GM19372 (cell line): ENCODE measurements at regions not wholly inside any gene's neighbourhood (a gene's known extent, or its start where the extent isn't known, plus 50 kb on each side); places are given as distances from the start of the nearest gene placed in this dataset.
A peak's percentile ranks its signal among the peaks of the same experiment; 100 is the strongest.

ENCODE experiments used
- ATAC-seq: cut with Tn5 transposase; IDR thresholded peaks from one replicate; pipeline ENCODE4 v1.9.1; 2021; ENCODE audit warnings: mild to moderate bottlenecking, low read depth, moderate library complexity; ENCODE audit not compliant: unreplicated experiment

DNA sequence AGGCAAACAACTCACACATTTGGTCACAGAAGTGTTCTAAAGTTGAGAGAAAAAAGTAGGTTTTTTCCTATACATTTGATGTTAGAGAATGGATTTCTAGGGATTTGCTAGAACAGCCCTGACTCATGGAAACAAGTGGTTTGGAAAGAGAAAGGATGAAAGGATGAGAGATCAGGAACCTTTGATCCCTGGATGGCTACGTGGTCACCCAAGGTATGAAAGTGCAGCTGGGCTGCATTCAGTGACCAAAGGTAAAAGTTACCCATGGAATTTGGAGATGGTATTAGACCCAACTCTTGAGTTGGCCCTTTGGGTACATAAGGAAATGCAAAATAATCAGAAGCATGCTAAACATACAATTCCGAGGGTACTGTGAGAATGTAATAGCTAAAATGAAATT lies 61.3 kb upstream of the SPIN1 start:
- ATAC-seq, result no peak

GRCh38 chr9:88326015-88326414 lies 62.2 kb upstream of the SPIN1 start:
- no peak for ATAC-seq

DNA sequence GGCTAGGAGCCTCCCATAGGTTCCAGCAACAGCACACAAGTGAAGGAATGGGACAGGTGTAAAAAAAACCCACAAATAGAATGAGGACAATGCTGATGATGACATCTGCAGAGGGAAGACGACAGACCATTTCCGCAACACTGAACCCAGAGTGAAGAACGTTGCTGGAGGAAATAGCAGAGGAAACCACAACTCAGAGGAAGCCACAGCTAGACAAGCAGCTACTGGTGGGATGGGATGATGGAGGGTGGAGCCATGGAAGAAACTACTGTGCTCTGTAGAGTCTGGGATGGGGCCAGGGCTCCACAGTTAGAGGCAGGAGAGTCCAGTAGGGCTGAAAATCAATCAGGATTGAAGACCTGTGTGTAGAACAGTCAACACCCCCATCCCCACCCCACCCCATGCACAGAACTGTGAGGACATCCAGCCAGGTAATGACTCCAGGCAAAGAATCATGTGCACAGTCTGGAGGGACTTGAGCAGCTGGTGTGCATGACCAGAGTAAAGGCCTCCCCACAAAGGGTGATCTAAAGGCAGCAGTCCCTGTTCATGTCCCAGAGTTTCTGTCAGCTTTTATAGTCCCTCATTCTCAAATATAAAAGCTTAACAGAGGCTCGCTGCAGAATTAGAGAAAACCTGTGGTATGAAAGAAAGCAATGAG lies 65.2 kb upstream of the SPIN1 start:
- no peak for ATAC-seq

DNA sequence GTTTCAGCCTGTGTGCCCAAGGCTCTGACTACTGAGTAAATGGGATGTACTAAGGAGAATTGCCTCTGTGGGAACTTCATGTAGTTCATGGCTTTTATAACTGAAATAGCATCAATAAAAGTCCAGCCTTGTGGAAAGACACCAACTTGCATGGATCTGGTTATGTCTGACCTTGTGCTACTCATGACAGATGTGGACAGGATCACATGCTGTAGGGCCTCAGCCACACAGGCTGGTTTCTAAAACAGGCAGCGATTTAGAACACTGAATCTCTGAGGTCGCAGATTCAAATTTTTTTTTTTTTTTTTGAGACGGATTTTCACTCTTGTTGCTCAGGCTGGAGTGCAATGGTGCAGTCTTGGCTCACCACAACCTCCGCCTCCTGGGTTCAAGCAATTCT lies 66.5 kb upstream of the SPIN1 start:
- no peak for ATAC-seq

DNA sequence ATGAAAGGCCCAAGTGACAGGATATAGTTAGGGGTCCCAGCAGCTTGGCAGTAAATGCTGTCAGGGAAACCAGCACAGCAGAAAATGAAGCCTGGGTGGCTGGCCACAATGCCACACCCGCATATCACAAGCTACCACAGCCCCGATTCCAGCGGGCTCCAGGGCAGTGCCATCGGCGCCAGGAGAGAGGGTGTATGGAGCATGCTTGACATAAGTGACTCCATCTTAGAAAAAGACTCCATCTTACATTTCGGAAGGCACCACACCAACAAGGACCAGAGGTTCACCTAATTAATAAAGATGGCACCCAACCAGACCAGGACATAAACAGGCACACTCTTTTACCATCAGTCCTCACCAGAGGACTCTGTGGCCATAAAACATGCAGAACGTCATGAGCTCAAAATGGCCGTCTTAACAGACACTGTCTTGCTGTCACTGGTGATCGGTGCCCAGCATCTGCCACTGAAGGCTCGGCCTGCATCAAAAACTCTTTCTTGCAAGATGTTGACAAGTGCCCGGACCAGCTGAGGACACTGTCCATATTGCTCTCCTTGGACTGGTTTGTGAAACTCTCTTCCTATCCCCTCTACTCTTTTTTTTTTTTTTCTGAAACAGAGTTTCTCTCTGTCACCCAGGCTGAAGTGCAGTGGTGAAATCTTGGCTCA lies 67.4 kb upstream of the SPIN1 start:
- ATAC-seq, result no peak

- no peak for ATAC-seq
Observed at GRCh38 chr9:88319936-88320747, 68.1 kb upstream of the SPIN1 start.

DNA sequence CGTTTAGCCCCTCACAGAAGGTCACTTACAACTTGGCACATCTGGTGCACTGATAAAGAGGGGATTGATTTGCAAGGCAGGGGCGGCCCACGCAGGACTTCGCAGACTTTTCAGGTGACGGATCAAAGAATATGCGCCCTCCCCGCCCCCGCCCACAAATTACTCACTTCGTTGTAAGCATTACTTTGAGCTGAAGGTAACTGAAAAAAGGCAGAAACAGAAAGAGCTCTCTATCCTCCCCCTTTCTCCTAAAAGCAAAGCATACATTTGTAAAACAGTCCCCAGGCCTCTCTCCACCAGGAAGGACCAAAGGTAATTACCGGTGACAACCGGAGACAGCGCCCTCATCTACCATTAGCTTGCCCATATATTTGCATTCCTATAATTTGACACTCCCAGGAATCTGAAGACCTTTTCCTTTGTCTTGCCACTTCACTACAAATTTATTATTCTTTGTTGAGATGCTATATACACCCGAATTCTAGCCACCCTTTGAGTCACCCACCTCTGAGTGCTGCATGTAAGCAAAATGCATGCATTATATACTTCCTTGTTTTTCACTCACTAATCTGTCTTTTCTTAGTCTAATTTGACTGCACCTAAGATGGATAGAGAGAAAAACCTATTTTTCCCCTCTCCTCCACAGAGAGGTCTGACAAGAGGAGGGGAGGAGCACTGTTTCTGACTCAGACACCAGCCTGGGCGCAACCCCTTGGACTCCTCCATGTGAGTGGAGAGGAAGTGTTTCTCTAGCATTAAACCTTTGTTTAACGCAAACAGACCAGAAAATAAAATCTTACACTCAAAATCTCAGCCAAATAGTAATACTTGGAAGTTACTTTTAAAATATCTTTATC lies 74.7 kb upstream of the SPIN1 start:
- no peak for ATAC-seq

DNA sequence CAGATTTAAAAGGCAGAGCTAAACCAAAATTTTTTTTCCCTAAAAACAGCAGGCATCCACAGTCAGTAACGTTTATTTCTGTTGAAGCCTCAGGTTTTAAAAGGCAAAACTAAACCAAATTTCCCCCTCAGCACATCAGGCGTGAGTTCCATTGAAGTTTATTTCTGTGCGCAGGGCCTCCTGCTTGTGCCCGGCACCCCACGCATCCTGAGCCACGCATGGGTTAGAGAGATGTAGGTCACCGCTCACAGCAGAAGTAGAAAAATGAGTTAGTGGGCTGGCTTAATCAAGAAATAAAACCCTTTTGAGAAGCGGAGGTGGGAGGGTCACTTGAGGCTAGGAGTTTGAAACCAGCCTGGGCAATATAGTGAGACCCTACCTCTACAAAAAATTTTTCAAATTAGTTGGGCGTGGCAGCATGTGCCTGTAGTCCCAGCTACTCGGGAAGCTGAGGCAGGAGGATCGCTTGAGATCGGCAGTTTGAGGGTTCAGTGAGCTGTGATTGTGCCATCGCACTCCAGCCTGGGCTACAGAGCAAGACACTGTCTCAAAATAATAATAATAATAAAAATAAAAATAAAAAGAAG lies 75.6 kb upstream of the SPIN1 start:
- no peak for ATAC-seq

DNA sequence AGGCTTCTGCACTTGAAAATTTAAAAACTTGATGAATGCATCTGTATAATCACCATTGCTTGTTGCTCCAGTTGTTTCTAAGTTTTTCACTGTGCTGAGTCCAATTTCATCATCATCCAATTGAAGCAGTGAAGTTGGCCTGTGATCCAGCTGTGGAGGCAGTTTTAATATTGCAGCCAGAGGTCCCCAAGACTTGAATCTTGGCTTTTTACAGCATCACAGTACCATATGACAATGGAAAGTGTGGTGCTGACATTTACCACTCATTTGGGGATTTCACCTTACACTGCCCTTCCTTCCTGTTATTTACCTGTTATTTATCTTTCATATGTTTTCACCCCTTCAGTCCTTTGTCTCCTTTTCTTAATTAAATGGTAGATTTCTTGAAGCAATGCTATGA lies 76.2 kb upstream of the SPIN1 start:
- no peak for ATAC-seq

GRCh38 chr9:88310310-88310980 lies 77.8 kb upstream of the SPIN1 start:
- no peak for ATAC-seq

DNA sequence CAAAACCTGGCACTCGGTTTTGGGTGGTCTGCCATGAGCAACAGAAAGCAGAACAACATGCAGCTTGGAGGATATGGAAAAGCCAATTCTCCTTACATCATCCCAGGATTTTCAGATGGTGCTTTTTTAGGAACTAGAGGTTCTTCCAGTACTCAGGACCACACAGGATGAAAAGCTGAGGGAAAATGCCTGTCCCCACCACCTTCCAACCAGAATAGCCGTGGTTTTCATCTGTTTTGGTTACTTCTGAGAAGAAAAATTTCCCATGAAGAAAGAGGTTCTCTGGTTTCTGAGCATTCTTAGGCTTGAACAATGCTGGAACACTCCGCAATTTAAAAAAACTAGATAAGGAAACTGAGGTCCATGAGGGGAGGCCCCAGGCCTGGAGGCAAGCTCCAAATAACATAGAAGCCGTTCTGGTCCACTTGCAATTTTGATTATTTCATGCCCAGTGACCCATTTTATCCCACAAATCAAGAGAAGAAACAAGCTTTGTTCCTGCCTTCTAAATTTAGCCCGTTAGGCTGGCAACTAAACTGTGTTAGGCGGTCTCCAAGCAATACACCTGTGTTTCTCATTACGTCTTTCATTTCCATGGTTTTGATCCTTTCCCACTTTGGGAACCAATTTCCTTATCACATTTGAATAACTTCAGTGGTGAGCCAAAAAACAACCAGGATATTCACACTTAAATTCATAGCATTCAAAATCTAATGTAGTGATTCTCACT lies 79.2 kb upstream of the SPIN1 start:
- no peak for ATAC-seq

GRCh38 chr9:88307136-88307535 lies 81.1 kb upstream of the SPIN1 start:
- no peak for ATAC-seq

DNA sequence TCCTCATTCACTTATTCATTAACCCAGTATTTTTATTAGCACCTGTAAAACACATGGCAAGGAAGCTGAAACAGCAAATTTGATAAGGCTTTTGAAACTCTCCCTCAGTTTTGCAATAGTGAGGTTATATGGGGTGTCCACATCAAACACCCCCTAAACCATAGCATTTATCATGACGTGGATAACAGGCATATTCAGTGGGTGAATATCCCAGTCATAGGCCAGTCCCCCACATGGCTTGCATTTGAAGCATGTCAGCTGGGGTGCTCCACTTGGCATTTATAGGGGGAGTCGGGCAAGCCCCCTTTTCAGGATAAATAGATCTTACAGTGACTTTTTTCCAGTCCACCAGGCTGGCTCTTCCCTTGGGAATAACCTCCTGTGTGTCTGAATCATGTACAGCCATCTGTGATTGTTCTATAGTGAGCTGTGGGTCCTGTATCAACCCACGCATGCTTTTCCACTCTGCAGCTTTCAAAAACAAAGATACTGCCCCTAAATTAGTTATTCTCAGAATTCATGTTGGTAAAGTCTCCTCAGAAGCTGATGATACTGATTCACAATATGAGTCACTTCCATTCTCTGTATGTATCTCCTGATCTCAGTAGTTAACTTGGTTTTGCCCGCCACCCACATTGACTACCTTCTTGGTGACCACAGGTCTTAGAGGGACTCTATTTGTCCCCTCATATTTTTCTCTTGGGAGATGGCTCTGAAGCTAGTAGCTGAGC lies 84.4 kb upstream of the SPIN1 start:
- peak; percentile 84 for ATAC-seq

- ATAC-seq, result no peak
Observed at GRCh38 chr9:88302579-88303324, 85.5 kb upstream of the SPIN1 start.

- ATAC-seq, result no peak
Observed at GRCh38 chr9:88300556-88300955, 87.7 kb upstream of the SPIN1 start.

DNA sequence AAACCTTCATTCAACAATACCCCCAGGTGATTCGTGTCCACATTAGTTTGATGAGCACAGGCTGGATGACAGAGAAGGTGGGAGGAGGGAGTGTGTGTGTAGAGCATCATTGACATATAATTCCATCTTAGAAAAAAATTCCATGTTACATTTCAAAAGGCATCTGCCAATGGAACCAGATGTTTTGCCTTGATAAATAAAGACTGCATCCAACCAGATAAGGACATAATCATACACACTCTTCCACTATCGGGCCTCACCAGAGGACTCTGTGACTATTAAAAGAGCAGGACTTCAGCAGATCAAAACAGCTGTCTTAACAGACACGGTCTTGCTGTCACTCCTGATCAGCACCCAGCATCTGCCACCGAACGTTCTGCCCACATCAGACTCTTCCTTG lies 96.4 kb upstream of the SPIN1 start:
- ATAC-seq, result no peak

DNA sequence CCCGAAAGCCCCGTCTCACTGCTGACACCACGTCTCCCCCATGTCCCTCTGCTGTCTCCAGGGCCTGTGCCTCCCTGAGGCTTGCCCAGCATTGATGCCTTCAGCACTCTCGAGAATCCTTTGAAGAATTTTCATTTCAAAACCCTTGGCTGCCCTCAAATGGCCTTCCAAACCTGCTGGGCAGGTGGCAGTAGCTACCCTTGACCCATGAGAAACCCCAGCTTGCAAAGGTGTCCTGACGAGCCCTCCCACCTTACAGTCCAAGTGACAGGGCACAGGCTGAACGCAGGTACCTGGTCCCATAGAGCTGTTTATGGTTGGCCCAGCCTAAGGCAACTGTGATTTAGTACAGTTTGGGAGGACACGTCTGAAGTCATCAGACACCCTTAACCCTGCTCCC lies 97.2 kb upstream of the SPIN1 start:
- ATAC-seq, result no peak

DNA sequence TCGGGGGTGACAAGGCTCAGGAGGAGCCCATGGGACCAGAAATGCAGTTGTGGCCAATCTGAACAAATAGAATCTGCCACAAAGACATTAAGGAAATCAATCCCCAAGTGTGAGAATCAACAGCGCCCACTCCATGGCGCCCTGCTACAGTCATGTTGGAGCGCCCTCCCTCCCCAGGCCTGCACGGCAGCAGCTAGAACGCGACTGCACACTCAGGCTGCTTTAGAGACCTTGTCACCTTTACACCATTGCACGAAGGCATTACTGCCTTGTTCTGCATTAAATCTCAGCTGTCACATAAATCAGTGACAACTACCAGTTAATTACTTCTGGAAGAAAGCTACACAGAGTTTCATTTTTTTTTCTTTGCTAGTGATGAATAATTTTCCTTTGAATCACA lies 98.7 kb upstream of the SPIN1 start:
- ATAC-seq, result no peak
